WTC11 (cell line): ENCODE measurements at regions not wholly inside any gene's neighbourhood (a gene's known extent, or its start where the extent isn't known, plus 50 kb on each side); places are given as distances from the start of the nearest gene placed in this dataset.

Experiments used
- ATAC-seq: fragments of 200-7000 bp; cut with Tn5 transposase; 2 replicates; pipeline ENCODE4 v1.10.0; 2021; ENCODE audit warnings: mild to moderate bottlenecking, moderate library complexity
- CTCF ChIA-PET: fragments of 300-600 bp; sonication (Branson Sonifier 250); formaldehyde crosslinking; loops from one replicate; lab custom pipeline; 2021; ENCODE audit warnings: antibody characterized with exemption; lab: Charles Lee
- POLR2A ChIA-PET: fragments of 350-600 bp; sonication (Branson Sonifier 250); formaldehyde crosslinking; loops from one replicate; lab custom pipeline; 2021; ENCODE audit warnings: antibody characterized with exemption; lab: Charles Lee
- DNase-seq: peaks from one replicate; pipeline ENCODE4 v3.0.0; 2021; ENCODE audit warnings: low spot score
- H3K27ac Mint-ChIP-seq: 2 replicates; pipeline ENCODE4 v1.8.0; 2021; ENCODE audit warnings: mixed read lengths
- H3K27me3 Mint-ChIP-seq: 2 replicates; pipeline ENCODE4 v1.8.0; 2021; ENCODE audit warnings: low read depth, mild to moderate bottlenecking, moderate library complexity, mixed read lengths
- H3K36me3 Mint-ChIP-seq: 2 replicates; pipeline ENCODE4 v1.8.0; 2021; ENCODE audit warnings: mixed read lengths
- H3K4me1 Mint-ChIP-seq: 2 replicates; pipeline ENCODE4 v1.8.0; 2022; ENCODE audit warnings: mixed read lengths
- H3K4me3 Mint-ChIP-seq: 2 replicates; pipeline ENCODE4 v1.8.0; 2021; ENCODE audit warnings: mild to moderate bottlenecking, moderate library complexity, mixed read lengths
- H3K9me3 Mint-ChIP-seq: 2 replicates; pipeline ENCODE4 v1.8.0; 2021; ENCODE audit warnings: mixed read lengths
- ARID4B ChIP-seq: sonication (generic); formaldehyde crosslinking; IDR thresholded peaks from 2 replicates; pipeline ENCODE4 v1.8.0; 2023; ENCODE audit warnings: missing genetic modification reagents, mild to moderate bottlenecking, borderline replicate concordance
- CREM ChIP-seq: sonication (generic); formaldehyde crosslinking; IDR thresholded peaks from 2 replicates; pipeline ENCODE4 v1.8.1; 2022; ENCODE audit warnings: mild to moderate bottlenecking, missing genetic modification reagents, moderate library complexity
- E2F5 ChIP-seq: sonication (generic); formaldehyde crosslinking; IDR thresholded peaks from 2 replicates; pipeline ENCODE4 v1.8.1; 2022; ENCODE audit warnings: mild to moderate bottlenecking, moderate library complexity, missing genetic modification reagents
- ETV6 ChIP-seq: sonication (generic); formaldehyde crosslinking; IDR thresholded peaks from 2 replicates; pipeline ENCODE4 v1.8.1; 2022; ENCODE audit warnings: mild to moderate bottlenecking, missing genetic modification reagents
- FOXK1 ChIP-seq: sonication (generic); formaldehyde crosslinking; IDR thresholded peaks from 2 replicates; pipeline ENCODE4 v1.8.0; 2022; ENCODE audit warnings: mild to moderate bottlenecking, moderate library complexity, missing genetic modification reagents
- HMGA2 ChIP-seq: fragments of 250-450 bp; sonication (Bioruptor Pico); IDR thresholded peaks from 2 replicates; pipeline ENCODE4 v1.4.0; 2021; ENCODE audit warnings: mild to moderate bottlenecking, moderate library complexity
- IRF1 ChIP-seq: sonication (generic); formaldehyde crosslinking; IDR thresholded peaks from 2 replicates; pipeline ENCODE4 v1.8.0; 2023; ENCODE audit warnings: missing genetic modification reagents
- JAZF1 ChIP-seq: fragments of 250-450 bp; sonication (Bioruptor Pico); IDR thresholded peaks from 2 replicates; pipeline ENCODE4 v1.9.0; 2021; ENCODE audit warnings: moderate library complexity, mild to moderate bottlenecking, inconsistent platforms
- MXD4 ChIP-seq: fragments of 250-450 bp; sonication (Bioruptor Pico); IDR thresholded peaks from 2 replicates; pipeline ENCODE4 v1.8.0; 2021; ENCODE audit warnings: mild to moderate bottlenecking, moderate library complexity, borderline replicate concordance
- PRDM15 ChIP-seq: sonication (generic); formaldehyde crosslinking; IDR thresholded peaks from 2 replicates; pipeline ENCODE4 v1.8.0; 2022; ENCODE audit warnings: missing genetic modification reagents
- PRRX2 ChIP-seq: fragments of 250-450 bp; sonication (Bioruptor Pico); IDR thresholded peaks from 2 replicates; pipeline ENCODE4 v1.8.0; 2021; ENCODE audit warnings: mild to moderate bottlenecking
- SP1 ChIP-seq: sonication (generic); formaldehyde crosslinking; conservative IDR thresholded peaks from 2 replicates; pipeline ENCODE4 v1.8.1; 2022; ENCODE audit warnings: missing genetic modification reagents
- TCF7 ChIP-seq: sonication (generic); formaldehyde crosslinking; IDR thresholded peaks from 2 replicates; pipeline ENCODE4 v1.8.0; 2022; ENCODE audit warnings: mild to moderate bottlenecking, low read depth, missing genetic modification reagents, moderate library complexity
- USF2 ChIP-seq: sonication (generic); formaldehyde crosslinking; IDR thresholded peaks from 2 replicates; pipeline ENCODE4 v1.8.1; 2023; ENCODE audit warnings: mild to moderate bottlenecking, missing genetic modification reagents, moderate library complexity
- ZNF138 ChIP-seq: sonication (generic); formaldehyde crosslinking; conservative IDR thresholded peaks from 2 replicates; pipeline ENCODE4 v1.8.1; 2022; ENCODE audit warnings: mild to moderate bottlenecking, moderate library complexity, missing genetic modification reagents
- ZNF263 ChIP-seq: sonication (generic); formaldehyde crosslinking; IDR thresholded peaks from 2 replicates; pipeline ENCODE4 v1.8.1; 2022; ENCODE audit warnings: low read depth, mild to moderate bottlenecking, moderate library complexity, missing genetic modification reagents
- ZNF416 ChIP-seq: fragments of 250-450 bp; sonication (Bioruptor Pico); IDR thresholded peaks from 2 replicates; pipeline ENCODE4 v1.9.0; 2021; ENCODE audit warnings: mild to moderate bottlenecking, inconsistent platforms
- ZNF423 ChIP-seq: fragments of 250-450 bp; sonication (Bioruptor Pico); IDR thresholded peaks from 2 replicates; pipeline ENCODE4 v2.1.2; 2022; ENCODE audit warnings: mild to moderate bottlenecking, moderate library complexity
- ZNF532 ChIP-seq: fragments of 250-450 bp; sonication (Bioruptor Pico); IDR thresholded peaks from 2 replicates; pipeline ENCODE4 v1.9.0; 2021; ENCODE audit warnings: mild to moderate bottlenecking, borderline replicate concordance

- TF ChIP-seq FOXK1 (0 out of 2 replicates have a peak, but pooled peaks have one; percentile 14), MXD4 (CRISPR knock-in tag) (no peak), E2F5 (CRISPR knock-in tag) (no peak), ZNF263 (CRISPR knock-in tag) (no peak), ARID4B (no peak), USF2 (peak; percentile 23; the same call in 1 of the 2 replicates), ZNF532 (CRISPR knock-in tag) (no peak), PRRX2 (CRISPR knock-in tag) (no peak), SP1 (CRISPR knock-in tag) (peak; percentile 97)
- TF ChIP-seq, all 79 proteins: peak for 5
These were observed 156.4 kb upstream of the XPO1 start (continued) for GRCh38 chr2:61694312-61695274.

- CTCF ChIA-PET: no interaction called here
- Mint-ChIP-seq H3K9me3 (no peaks in the 10 kb centered on the region), H3K4me1 (peaks cover 8% of the 10 kb centered on the region), H3K27me3 (peaks cover 5% of the 10 kb centered on the region; the same call in 1 of the 2 replicates), H3K36me3 (no peaks in the 10 kb centered on the region), H3K27ac (no peak overlapping the region), H3K4me3 (peak overlapping the region; percentile 87)
- ATAC-seq (no peak), DNase-seq (no peak)
- POLR2A ChIA-PET: no interaction called here
- TF ChIP-seq JAZF1 (CRISPR knock-in tag) (no peak), TCF7 (CRISPR knock-in tag) (no peak), ZNF423 (no peak), HMGA2 (CRISPR knock-in tag) (no peak), ZNF138 (CRISPR knock-in tag) (no peak), USF2 (no peak), ETV6 (CRISPR knock-in tag) (no peak), PRDM15 (CRISPR knock-in tag) (no peak), ZNF416 (no peak), IRF1 (CRISPR knock-in tag) (no peak), CREM (CRISPR knock-in tag) (no peak)
These were observed 155.6 kb upstream of the XPO1 start for GRCh38 chr2:61693744-61694143.
